MG63 (cell line): ENCODE measurements at regions not wholly inside any gene's neighbourhood (a gene's known extent, or its start where the extent isn't known, plus 50 kb on each side); places are given as distances from the start of the nearest gene placed in this dataset.
A peak's percentile ranks its signal among the peaks of the same experiment; 100 is the strongest.

Source experiments
- DNase-seq: peaks from one replicate; pipeline ENCODE4 v3.0.0-alpha.2; 2020
- H3K27me3 ChIP-seq: fragments of 250-450 bp; sonication (Bioruptor Pico); 2 replicates; pipeline ENCODE4 v1.5.1; 2020; ENCODE audit warnings: mild to moderate bottlenecking, moderate library complexity
- H3K36me3 ChIP-seq: fragments of 250-450 bp; sonication (Bioruptor Pico); 2 replicates; pipeline ENCODE4 v1.5.1; 2020; ENCODE audit warnings: mild to moderate bottlenecking, moderate library complexity
- H3K4me3 ChIP-seq: fragments of 250-450 bp; sonication (Bioruptor Pico); 2 replicates; pipeline ENCODE4 v1.5.1; 2020; ENCODE audit warnings: mild to moderate bottlenecking, moderate library complexity
- H3K9me3 ChIP-seq: fragments of 250-450 bp; sonication (Bioruptor Pico); 2 replicates; pipeline ENCODE4 v1.5.1; 2020; ENCODE audit warnings: mild to moderate bottlenecking, moderate library complexity

DNA sequence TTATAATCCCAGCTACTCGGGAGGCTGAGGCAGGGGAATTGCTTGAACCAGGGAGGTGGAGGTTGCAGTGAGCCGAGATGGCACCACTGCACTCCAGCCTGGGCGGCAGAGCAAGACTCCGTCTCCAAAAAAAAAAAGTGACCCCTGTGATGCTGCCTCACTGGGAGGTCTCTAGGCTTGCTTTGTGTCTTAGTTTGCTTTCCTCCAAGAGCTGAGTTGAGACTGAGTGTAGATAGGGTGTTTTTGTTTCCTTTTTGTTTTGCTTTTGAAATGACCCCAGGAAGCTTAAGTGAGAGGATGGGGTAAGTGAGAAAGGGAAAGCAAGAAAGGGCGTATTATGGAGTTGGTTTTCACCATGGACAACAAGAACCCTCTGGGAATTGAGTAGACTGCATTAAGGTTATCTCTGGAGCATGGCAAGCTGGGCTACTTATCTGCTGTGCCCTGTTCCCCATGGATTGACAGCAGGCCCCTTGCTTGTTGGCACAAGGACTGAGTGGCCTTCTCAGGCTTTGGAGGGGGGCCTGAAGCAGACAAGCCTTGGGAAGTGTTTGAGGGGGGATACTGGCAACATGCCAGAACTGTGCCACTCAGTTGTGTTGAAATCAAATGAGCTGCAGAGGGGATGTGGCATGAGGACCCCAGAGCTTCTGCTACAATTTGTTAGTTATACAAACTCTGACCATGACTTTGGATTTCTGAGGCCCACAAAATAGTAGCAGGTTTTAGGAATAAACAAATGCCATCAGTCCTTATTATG, 300.6 kb upstream of the C11orf87 start:
- Histone ChIP-seq H3K27me3 (no peaks in the 10 kb centered on the region), H3K4me3 (no peak overlapping the region), H3K9me3 (no peaks in the 10 kb centered on the region), H3K36me3 (no peaks in the 10 kb centered on the region)
- DNase-seq = no peak

DNA sequence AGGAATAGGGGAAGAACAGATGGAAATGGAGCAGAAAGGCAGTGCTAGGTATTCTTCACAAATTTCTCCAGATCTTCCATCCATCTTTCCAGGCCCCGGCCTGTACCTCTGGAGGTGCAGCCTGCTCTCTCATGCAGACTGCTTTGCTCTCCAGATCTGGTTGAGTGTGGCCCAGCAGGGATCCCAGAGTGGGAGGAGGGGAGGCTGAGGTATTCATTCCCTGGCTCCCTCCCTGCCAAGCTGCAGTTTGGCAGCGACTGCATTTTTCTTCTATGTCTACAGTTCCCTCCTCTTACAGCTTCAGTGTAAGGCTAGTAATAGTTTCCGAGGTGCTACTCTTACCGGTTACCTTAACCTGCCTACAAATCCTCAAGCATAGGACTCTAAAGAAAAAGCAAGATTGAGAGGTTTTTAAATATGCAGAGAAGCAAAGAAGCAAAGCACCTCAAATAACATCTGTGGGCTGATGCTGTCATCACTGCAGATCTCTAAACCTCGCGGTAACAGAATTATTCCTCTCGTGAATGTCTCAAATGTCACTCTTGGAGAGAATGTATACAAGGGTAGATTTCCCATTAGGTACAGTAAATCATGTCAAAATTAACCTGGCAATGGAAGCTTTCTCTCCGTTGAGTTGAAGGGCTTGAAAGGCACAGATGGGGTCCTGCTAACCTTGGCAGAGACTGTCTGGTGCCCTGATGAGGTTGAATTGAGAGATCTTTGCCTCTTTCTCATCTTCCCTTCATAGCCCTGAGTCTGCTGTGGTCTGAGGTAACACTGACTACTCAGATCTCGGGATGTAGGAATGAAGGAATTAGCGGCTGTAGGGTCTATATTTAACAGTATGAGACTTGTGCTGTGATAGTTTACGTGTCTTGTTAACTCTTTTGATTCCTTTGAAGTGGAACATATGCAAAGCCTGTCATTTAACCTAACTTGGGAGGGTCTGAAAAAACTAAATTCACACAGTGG, 297.9 kb upstream of the C11orf87 start:
- Histone ChIP-seq H3K36me3 (no peaks in the 10 kb centered on the region), H3K9me3 (no peaks in the 10 kb centered on the region), H3K4me3 (no peak overlapping the region), H3K27me3 (no peaks in the 10 kb centered on the region)
- DNase-seq = peak; percentile 35

DNA sequence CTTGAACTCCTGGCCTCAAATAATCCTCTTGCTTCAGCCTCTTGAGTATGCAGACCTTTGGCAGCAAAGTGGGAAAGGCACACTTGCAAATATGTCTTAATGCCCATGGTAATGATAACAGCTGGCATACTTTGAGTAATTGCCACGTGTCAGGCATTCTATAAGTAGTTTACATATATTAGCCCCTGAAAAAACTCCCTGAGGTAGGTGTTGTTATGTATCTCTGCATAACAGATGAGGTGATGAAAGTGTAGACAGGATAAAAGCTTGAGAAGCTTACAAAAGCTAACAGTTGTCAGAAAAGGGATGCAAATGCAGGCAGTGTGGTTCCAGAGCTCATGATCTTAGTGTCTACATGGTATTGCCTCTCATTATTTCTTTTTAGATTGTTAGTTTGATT, 291.1 kb upstream of the C11orf87 start:
- Histone ChIP-seq H3K4me3 (no peak overlapping the region), H3K27me3 (no peaks in the 10 kb centered on the region), H3K36me3 (no peaks in the 10 kb centered on the region), H3K9me3 (no peaks in the 10 kb centered on the region)
- DNase-seq = no peak

DNA sequence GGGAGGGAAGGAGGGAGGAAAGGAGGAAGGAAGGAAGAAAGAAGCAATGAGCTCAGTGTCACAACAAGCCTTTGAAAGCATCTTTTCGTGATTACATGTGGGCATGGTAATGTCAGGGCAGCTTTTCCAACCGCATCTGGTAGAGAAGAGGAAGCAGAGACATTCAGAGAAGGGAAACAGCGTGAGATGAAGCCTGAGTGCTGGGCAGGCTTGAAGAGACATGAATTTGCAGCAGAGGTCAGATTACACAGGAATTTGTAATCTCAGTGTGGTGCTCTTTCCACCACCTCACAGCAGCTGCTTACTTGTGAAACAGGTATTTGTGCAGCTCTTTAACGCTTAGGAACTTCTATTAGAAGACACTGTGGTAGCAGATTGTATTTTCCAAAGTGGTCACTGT, 289.5 kb upstream of the C11orf87 start:
- Histone ChIP-seq H3K4me3 (no peak overlapping the region), H3K36me3 (no peaks in the 10 kb centered on the region), H3K9me3 (no peaks in the 10 kb centered on the region)

DNA sequence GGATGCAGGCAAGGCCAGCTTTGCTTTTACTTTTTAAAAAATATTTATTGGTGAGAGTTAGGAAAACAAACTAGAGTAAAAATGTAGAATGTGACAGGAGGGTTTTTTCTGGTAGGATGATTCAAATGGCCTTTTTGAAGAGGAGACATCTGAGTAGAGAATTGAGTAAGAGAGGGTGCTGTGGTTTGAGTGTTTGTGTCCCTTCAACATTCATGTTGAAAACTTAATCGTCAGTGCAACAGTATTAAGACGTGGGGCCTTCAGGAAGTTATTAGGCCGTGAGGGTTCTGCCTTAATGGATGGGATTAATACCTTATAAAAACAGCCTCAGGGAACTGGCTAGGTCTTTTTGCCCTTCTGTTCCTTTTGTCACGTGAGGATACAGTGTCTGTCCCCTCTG, 288.8 kb upstream of the C11orf87 start:
- Histone ChIP-seq H3K27me3 (no peaks in the 10 kb centered on the region), H3K9me3 (no peaks in the 10 kb centered on the region), H3K36me3 (no peaks in the 10 kb centered on the region), H3K4me3 (no peak overlapping the region)
- DNase-seq = no peak

More for the DNA sequence above, 289.5 kb upstream of the C11orf87 start:
- no peaks in the 10 kb centered on the region for H3K27me3 ChIP-seq
- no peak for DNase-seq

DNA sequence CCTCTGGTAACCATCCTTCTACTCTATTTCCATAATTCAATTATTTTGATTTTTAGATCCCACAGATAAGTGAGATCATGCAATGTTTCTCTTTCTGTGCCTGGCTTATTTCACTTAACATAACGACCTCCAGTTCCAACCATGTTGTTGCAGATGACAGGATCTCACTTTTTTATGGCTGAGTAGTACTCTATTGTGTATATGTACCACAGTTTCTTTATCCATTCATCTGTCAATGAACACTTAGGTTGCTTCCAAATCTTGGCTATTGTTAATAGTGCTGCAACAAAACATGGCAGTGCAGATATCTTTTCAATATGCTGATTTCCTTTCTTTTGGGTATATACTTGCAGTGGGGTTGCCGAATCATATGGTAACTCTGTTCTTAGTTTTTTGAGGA, 286.4 kb upstream of the C11orf87 start:
- Histone ChIP-seq H3K9me3 (peaks cover 4% of the 10 kb centered on the region; the same call in 1 of the 2 replicates), H3K4me3 (no peak overlapping the region), H3K36me3 (no peaks in the 10 kb centered on the region), H3K27me3 (no peaks in the 10 kb centered on the region)
- DNase-seq = no peak

DNA sequence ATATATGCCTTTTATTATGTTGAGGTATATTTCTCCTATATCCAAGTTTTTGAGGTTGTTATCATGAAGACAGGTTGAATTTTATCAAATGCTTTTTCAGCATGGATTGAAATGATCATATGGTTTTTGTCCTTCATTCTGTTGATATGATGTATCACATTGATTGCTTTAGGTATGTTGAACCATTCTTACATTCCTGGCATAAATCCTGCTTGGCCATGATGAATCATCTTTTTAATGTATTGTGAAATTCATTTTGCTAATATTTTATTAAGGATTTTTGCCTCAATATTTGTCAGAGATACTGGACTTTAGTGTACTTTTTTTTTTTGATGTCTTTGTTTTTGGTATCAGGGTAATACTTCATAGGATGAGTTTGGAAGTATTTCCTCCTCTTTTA, 283.8 kb upstream of the C11orf87 start:
- H3K36me3 ChIP-seq = no peaks in the 10 kb centered on the region
- peaks cover 4% of the 10 kb centered on the region; the same call in 1 of the 2 replicates for H3K9me3 ChIP-seq
- no peak for DNase-seq
- no peak overlapping the region for H3K4me3 ChIP-seq
- H3K27me3 ChIP-seq = no peaks in the 10 kb centered on the region

DNA sequence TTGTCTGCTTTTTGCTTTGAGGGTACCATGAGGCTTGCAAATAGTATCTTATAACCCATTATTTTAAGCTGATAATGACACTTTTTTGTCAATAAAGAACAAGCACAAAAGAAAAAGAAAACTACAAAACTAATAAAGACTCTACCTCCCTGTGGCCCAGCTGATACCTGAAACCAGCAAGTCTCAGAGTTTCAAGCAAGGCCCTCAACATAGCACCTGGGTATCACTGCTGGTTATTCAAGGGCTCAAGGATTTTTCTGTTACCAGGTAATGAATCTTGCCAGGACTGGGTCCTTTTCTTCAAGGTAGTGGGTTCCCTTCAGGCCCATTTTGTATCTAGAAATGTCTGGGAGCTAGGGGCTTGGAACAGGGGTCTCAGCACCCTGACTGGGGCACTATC, 281.6 kb upstream of the C11orf87 start:
- H3K4me3 ChIP-seq = no peak overlapping the region
- H3K27me3 ChIP-seq = no peaks in the 10 kb centered on the region
- no peaks in the 10 kb centered on the region for H3K36me3 ChIP-seq
- peaks cover 4% of the 10 kb centered on the region; the same call in 1 of the 2 replicates for H3K9me3 ChIP-seq
- no peak for DNase-seq

DNA sequence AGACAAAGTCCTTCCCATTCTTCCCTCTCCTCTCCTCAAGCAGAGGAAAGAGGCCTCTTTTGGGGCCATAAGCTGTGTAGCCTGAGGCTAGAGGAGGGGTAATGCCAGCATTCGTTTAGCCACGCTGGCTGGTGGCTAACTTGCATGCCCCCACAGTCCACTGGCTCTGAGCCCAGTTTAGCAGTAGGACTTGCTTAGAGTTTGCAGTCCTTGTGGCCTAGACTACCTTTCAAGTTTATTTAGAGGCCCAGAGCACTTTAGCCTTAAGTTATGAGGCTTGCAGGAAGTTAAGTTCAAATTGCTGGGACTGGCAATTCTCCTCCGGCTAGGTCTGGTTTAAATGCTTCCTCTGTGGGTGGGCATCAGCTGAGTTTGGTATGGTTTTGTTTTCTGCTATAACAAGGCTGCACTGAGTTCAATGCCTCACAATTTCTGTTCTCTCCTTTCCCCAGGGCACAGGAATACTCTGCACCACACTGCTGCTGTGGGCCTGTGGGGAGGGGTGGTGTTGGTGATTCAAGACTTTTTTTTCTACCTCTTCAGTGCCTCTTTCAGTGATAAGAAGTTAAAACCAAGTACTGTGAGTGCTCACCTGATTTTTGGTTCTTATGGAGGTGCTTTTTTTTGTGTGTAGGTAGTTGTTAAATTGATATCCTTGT, 281.0 kb upstream of the C11orf87 start:
- Histone ChIP-seq H3K9me3 (peaks cover 4% of the 10 kb centered on the region; the same call in 1 of the 2 replicates), H3K4me3 (no peak overlapping the region), H3K27me3 (no peaks in the 10 kb centered on the region), H3K36me3 (no peaks in the 10 kb centered on the region)
- no peak for DNase-seq

DNA sequence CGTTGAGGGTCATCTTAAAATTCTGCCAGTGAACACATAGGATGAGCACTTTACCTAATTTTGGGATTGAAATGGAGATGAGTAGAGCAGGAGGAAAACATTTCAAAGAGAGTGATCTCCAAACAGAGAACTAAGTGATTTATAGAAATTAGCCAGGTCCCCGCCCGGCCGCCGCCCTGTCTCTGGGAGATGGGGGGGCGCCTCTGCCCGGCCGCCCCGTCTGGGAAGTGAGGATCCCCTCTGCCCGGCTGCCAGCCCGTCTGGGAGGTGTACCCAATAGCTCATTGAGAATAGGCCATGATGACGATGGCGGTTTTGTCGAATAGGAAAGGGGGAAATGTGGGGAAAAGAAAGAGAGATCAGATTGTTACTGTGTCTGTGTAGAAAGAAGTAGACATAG, 276.7 kb upstream of the C11orf87 start:
- Histone ChIP-seq H3K9me3 (no peaks in the 10 kb centered on the region), H3K4me3 (no peak overlapping the region), H3K27me3 (no peaks in the 10 kb centered on the region), H3K36me3 (no peaks in the 10 kb centered on the region)
- no peak for DNase-seq

DNA sequence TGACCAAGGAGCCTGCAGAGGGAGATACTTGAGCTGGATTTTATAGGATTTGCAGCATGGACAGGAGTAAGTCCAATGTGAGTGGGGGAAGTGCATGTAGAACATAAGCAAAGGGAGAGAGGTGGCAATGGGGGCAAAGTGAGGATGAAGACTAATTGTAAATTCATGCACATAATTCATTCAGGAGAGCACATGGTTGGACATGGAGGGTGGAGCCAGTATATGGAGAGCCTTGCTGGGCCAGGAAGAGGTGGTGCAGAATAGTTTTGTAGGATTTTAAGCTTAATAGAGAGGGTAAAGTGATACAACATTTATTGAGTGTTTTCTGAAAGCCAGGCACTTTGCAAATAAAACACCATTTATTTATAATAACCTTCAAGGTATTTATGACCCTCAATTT, 274.3 kb upstream of the C11orf87 start:
- no peak for DNase-seq
- H3K36me3 ChIP-seq = no peaks in the 10 kb centered on the region
- H3K4me3 ChIP-seq = no peak overlapping the region
- no peaks in the 10 kb centered on the region for H3K27me3 ChIP-seq
- H3K9me3 ChIP-seq = no peaks in the 10 kb centered on the region

DNA sequence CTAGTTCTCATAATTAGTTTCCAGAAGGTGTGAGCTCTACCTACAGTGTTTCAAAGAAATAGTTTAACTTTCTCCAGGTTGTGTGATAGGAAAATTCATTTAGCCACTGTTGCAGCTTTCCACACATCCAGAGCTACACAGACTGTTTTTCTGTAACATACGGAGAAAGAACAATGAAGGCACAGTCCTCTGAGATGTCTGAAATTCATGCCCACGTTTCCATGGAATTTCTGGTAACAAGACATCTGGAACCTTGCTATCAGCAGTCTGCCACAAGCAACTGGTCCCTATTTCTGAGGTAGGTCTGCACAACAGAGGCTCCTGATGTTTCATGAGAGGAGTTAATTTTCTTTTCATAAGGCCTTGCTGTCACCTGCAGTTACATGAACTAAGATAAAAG, 273.3 kb upstream of the C11orf87 start:
- Histone ChIP-seq H3K9me3 (no peaks in the 10 kb centered on the region), H3K4me3 (no peak overlapping the region), H3K27me3 (no peaks in the 10 kb centered on the region), H3K36me3 (no peaks in the 10 kb centered on the region)
- DNase-seq = no peak

DNA sequence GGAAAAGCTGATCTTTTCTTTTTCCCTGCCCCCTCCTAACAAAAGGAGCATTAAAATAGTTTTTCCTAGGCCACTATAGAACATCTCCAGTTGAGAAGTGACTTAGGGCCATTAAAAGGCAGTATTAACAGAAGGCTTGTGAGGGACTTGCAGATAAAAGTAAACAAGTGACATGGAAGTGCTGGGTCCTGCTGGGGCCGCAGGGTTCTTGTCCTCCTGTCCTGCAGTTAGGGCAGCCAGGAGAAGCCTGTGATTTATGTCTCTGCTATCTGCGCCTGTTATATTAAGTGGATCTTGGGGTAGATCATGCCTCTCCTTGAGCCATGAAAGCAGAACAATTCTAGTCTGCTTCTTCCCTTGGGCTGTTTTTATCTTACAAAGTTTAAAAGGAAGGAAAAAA, 271.4 kb upstream of the C11orf87 start:
- Histone ChIP-seq H3K4me3 (no peak overlapping the region), H3K9me3 (no peaks in the 10 kb centered on the region), H3K27me3 (no peaks in the 10 kb centered on the region), H3K36me3 (no peaks in the 10 kb centered on the region)
- no peak for DNase-seq

DNA sequence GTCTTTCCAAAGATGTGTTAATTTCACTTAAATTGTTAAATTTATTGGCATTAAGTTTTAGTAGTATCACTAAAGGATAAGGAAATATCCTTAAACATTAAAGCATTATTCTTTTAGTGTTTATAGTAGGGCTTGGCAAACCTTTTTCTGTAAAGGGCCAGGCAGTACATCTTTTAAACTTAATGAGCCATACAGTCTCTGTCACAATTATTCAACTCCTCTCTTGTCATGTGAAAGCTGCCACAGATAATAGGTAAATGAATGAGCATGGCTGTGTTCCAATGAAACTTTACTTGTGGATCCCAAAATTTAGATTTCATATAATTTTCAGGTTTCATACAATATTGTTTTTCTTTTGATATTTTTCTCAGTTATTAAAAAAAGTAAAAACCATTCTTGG, 268.2 kb upstream of the C11orf87 start:
- no peak for DNase-seq
- Histone ChIP-seq H3K4me3 (no peak overlapping the region), H3K9me3 (no peaks in the 10 kb centered on the region), H3K27me3 (no peaks in the 10 kb centered on the region), H3K36me3 (no peaks in the 10 kb centered on the region)

DNA sequence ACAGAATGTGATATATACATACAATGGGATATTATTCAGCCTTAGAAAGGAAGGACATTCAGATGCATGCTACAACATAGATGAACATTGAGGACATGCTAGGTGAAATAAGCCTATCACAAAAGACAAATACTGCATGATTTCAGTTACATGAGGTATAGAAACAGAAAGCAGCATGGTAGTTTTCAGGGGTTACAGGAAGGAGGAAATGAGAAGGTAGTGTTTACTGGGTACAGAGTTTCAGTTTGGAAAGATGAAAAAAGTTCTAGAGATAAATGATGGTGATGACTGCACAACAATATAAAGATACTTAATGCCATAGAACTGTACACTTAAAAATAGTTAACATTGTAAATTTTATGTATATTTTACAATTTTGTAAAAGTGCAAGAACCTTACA, 266.7 kb upstream of the C11orf87 start:
- Histone ChIP-seq H3K36me3 (no peaks in the 10 kb centered on the region), H3K9me3 (no peaks in the 10 kb centered on the region), H3K27me3 (no peaks in the 10 kb centered on the region), H3K4me3 (no peak overlapping the region)
- DNase-seq = no peak

DNA sequence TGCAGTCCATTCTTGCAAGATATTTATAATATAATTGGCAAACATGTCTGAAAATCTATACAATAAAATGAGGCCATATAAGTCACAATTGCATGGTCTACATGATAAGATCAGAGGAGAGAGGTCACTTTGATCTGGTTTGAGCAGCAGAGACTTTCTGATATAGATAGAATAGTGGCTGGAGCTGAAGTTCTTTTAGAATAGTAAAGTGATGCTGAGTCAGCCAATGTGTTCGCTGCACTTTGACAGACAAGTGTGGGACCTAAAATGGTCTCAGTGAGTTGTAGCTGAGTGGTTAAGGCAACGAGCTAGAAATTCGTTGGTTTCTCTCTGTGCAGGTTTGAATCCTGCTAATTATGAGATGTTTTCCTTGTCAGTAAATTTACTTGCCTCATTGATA, 257.0 kb upstream of the C11orf87 start:
- no peaks in the 10 kb centered on the region for H3K9me3 ChIP-seq
- no peaks in the 10 kb centered on the region for H3K27me3 ChIP-seq
- no peak overlapping the region for H3K4me3 ChIP-seq
- H3K36me3 ChIP-seq = no peaks in the 10 kb centered on the region
- no peak for DNase-seq

DNA sequence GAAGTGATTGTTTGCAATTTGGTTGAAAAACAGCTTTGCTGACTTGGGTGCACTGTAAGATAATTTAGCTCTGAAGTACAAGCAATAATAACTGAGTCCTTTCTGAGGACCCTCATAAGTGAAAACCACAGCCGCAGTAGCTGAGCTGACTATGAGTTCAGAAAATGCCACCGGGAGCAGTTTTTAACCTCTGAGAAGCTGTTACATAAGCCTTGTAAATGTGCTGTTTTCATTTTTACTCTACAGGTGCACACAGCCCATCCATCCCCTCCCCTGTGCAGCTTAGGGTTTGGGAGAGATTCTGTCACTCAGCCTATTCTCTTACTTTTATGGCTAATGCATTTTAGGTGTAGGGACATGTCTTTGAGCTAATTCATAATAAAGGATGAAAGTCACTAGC, 255.5 kb upstream of the C11orf87 start:
- Histone ChIP-seq H3K4me3 (no peak overlapping the region), H3K9me3 (no peaks in the 10 kb centered on the region), H3K27me3 (no peaks in the 10 kb centered on the region), H3K36me3 (no peaks in the 10 kb centered on the region)
- no peak for DNase-seq
